CD14-positive monocyte (primary cell): ENCODE measurements at regions not wholly inside any gene's neighbourhood (a gene's known extent, or its start where the extent isn't known, plus 50 kb on each side); places are given as distances from the start of the nearest gene placed in this dataset.

ENCODE experiments used
- DNase-seq, 3 donors: peaks; one replicate each; pipeline ENCODE4 v3.0.0-alpha.2; 2011 to 2022
- H2AFZ ChIP-seq: 2 replicates; pipeline ENCODE4 v1.6.0; 2012; ENCODE audit warnings: mild to moderate bottlenecking, low read depth, low read length, inconsistent platforms; ENCODE audit not compliant: insufficient read depth, poor library complexity, severe bottlenecking
- H3K27ac ChIP-seq, 2 donors: 1 replicate in 1 of 2; 2 replicates in 1 of 2; pipeline ENCODE4 v1.5.1; 2012 to 2013; ENCODE audit warnings: low read length in 2 of 2, control low read depth in 1 of 2, inconsistent platforms in 1 of 2, low read depth in 1 of 2, mild to moderate bottlenecking in 1 of 2
- H3K27me3 ChIP-seq, 2 donors: one replicate each; pipeline versions ENCODE4 v1.6.0 to v1.6.1; 2011 to 2013; ENCODE audit warnings: low read length in 2 of 2; ENCODE audit not compliant: control insufficient read depth in 2 of 2, insufficient read depth in 2 of 2
- H3K36me3 ChIP-seq, 2 donors: replicated peaks in 1 of 2; 1 replicate in 1 of 2; 2 replicates in 1 of 2; pipeline versions ENCODE4 v1.5.1 to v1.6.1; 2012 to 2013; ENCODE audit warnings: low read length in 2 of 2, control low read depth in 1 of 2, inconsistent platforms in 1 of 2, mild to moderate bottlenecking in 1 of 2; ENCODE audit not compliant: insufficient read depth in 2 of 2, control insufficient read depth in 1 of 2
- H3K4me1 ChIP-seq, 2 donors: 1 replicate in 1 of 2; 2 replicates in 1 of 2; pipeline versions ENCODE4 v1.5.1 to v1.6.1; 2012 to 2013; ENCODE audit warnings: low read length in 2 of 2, control low read depth in 1 of 2, inconsistent platforms in 1 of 2, mild to moderate bottlenecking in 1 of 2, moderate library complexity in 1 of 2; ENCODE audit not compliant: insufficient read depth in 2 of 2, control insufficient read depth in 1 of 2
- H3K4me2 ChIP-seq: replicated peaks from 2 replicates; pipeline ENCODE3; 2012; ENCODE audit warnings: low read length, moderate library complexity, mild to moderate bottlenecking; ENCODE audit not compliant: poor library complexity, severe bottlenecking; ENCODE audit errors: extremely low read depth
- H3K4me3 ChIP-seq, 3 experiments: fragments of 200-600 bp in 1 of 3; sonication (generic) in 1 of 3; replicated peaks in 1 of 3; 1 replicate in 2 of 3; 2 replicates in 1 of 3; pipeline ENCODE4 v1.5.1; 2011 to 2013; ENCODE audit warnings: low read length in 3 of 3, mild to moderate bottlenecking in 3 of 3, control low read depth in 2 of 3, low read depth in 2 of 3, inconsistent platforms in 1 of 3, moderate library complexity in 1 of 3
- H3K79me2 ChIP-seq: 2 replicates; pipeline ENCODE4 v1.6.0; 2012; ENCODE audit warnings: mild to moderate bottlenecking, control low read depth, inconsistent platforms, low read length, moderate library complexity; ENCODE audit not compliant: insufficient read depth
- H3K9ac ChIP-seq: 2 replicates; pipeline ENCODE4 v1.6.0; 2017; ENCODE audit warnings: low read length, mild to moderate bottlenecking; ENCODE audit not compliant: insufficient read depth, poor library complexity, severe bottlenecking
- H3K9me3 ChIP-seq, 2 donors: replicated peaks in 1 of 2; 1 replicate in 1 of 2; 2 replicates in 1 of 2; pipeline versions ENCODE4 v1.5.1 to v1.6.1; 2012 to 2013; ENCODE audit warnings: low read length in 2 of 2, control low read depth in 1 of 2; ENCODE audit not compliant: control insufficient read depth in 1 of 2, insufficient read depth in 1 of 2
- H4K20me1 ChIP-seq: 2 replicates; pipeline ENCODE4 v1.6.0; 2012; ENCODE audit warnings: mild to moderate bottlenecking, low read length, control low read depth, moderate library complexity; ENCODE audit not compliant: insufficient read depth
- H3K27ac Mint-ChIP-seq, 7 donors: one replicate each; pipeline ENCODE4 v1.8.0; 2020; ENCODE audit warnings: mild to moderate bottlenecking in 7 of 7, mixed read lengths in 7 of 7, moderate library complexity in 6 of 7, inconsistent platforms in 2 of 7
- H3K27me3 Mint-ChIP-seq, 3 donors: one replicate each; pipeline ENCODE4 v1.8.0; 2021 to 2022; ENCODE audit warnings: low read depth in 3 of 3, mild to moderate bottlenecking in 3 of 3, mixed read lengths in 3 of 3, moderate library complexity in 3 of 3, inconsistent platforms in 1 of 3
- H3K36me3 Mint-ChIP-seq, 2 donors: one replicate each; pipeline ENCODE4 v1.8.0; 2020; ENCODE audit warnings: mixed read lengths in 2 of 2, inconsistent platforms in 1 of 2, mild to moderate bottlenecking in 1 of 2
- H3K4me1 Mint-ChIP-seq: one replicate; pipeline ENCODE4 v1.8.0; 2020; ENCODE audit warnings: mild to moderate bottlenecking, mixed read lengths
- H3K4me3 Mint-ChIP-seq, 2 donors: one replicate each; pipeline ENCODE4 v1.8.0; 2020; ENCODE audit warnings: mild to moderate bottlenecking in 2 of 2, mixed read lengths in 2 of 2, moderate library complexity in 1 of 2
- H3K9me3 Mint-ChIP-seq, 7 donors: one replicate each; pipeline ENCODE4 v1.8.0; 2020 to 2022; ENCODE audit warnings: mixed read lengths in 7 of 7, mild to moderate bottlenecking in 6 of 7, moderate library complexity in 6 of 7, inconsistent platforms in 2 of 7
- CTCF ChIP-seq: fragments of 200-600 bp; IDR thresholded peaks from one replicate; pipeline ENCODE4 v1.8.0; 2022; ENCODE audit warnings: antibody characterized with exemption, mild to moderate bottlenecking
- WGBS: methylation state at CpG from one replicate; pipeline ENCODE4 v1.1.5; 2013; ENCODE audit warnings: missing lambda C conversion rate; ENCODE audit not compliant: insufficient coverage; 5-methylcytosine and 5-hydroxymethylcytosine counted together
- intact Hi-C, 2 donors: fragments of 100-400 bp; cut with micrococcal nuclease; formaldehyde crosslinking; loops; one replicate each; pipeline versions ENCODE4 v1.15.0 to v1.15.1; 2023

DNA sequence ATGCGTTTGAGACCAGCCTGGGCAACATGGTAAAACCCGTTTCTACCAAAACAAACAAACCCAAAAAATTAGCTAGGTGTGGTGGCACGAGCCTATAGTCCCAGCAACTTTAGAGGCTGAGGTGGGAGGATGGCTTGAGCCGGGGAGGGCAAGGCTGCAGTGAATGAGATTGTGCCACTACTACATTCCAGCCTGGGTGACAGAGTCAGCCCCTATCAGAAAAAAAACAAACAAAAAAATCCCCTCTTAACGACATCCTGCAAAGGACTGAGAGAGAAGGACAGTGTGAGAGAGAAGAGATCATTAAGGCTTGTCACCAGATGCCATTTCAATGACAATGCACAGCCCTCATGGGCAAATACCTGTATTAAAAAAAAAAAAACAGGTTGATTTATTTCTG, 266.7 kb upstream of the ATP10A start:
- Mint-ChIP-seq H3K4me3 (no peak overlapping the region), H3K9me3 (peaks cover 0 to 11% (median 5%) of the 10 kb centered on the region in 7 donors), H3K36me3 (no peaks in the 10 kb centered on the region), H3K27me3 (peaks cover 1 to 3% (median 2%) of the 10 kb centered on the region in 3 donors), H3K4me1 (no peaks in the 10 kb centered on the region), H3K27ac (no peak overlapping the region)
- no peaks in the 10 kb centered on the region for H3K27me3 ChIP-seq
- H2AFZ ChIP-seq, result no peak overlapping the region
- WGBS, result no CpG with 5 or more reads among the region's 5 CpGs
- DNase-seq, result no peak
- no peaks in the 10 kb centered on the region for H3K4me1 ChIP-seq
- no peak overlapping the region for H3K4me2 ChIP-seq
- intact Hi-C loops, result no loop called here
- no peaks in the 10 kb centered on the region for H3K36me3 ChIP-seq
- no peak for TF ChIP-seq CTCF
- H3K4me3 ChIP-seq, result no peak overlapping the region
- no peak overlapping the region for H3K9ac ChIP-seq
- no peaks in the 10 kb centered on the region for H3K79me2 ChIP-seq
- H4K20me1 ChIP-seq, result no peaks in the 10 kb centered on the region
- H3K9me3 ChIP-seq, result peaks cover 0 to 12% of the 10 kb centered on the region in 2 donors
- no peak overlapping the region for H3K27ac ChIP-seq

DNA sequence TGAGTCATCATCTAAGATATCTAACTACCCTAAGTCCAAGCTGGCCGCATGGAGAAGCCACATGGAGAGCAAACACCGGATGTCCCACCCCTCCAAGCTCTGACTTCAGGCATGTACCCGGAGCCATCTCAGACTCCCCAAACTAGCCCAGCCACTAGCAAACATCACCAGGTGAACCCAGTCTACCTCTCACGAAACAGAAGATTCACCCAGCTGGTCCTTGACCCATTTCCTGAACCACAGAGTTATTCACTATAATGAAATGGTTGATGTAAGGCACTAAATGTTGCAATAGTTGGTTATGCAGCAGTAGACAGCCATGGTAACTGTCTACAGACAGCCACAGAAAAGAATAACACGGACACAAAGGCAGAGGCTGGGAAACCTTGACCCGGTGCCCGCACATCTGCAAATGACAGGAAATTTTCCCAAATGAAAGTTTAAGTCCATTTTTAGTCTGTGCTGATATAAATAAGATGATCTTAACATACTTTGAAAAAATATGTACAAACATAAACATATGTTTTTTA, 265.5 kb upstream of the ATP10A start:
- Histone ChIP-seq H4K20me1 (no peaks in the 10 kb centered on the region), H3K9ac (no peak overlapping the region), H3K36me3 (no peaks in the 10 kb centered on the region), H3K4me1 (no peaks in the 10 kb centered on the region), H2AFZ (no peak overlapping the region), H3K9me3 (peaks cover 0 to 17% of the 10 kb centered on the region in 2 donors), H3K79me2 (no peaks in the 10 kb centered on the region), H3K4me2 (no peak overlapping the region), H3K27ac (no peak overlapping the region), H3K27me3 (no peaks in the 10 kb centered on the region), H3K4me3 (no peak overlapping the region)
- intact Hi-C loops, result no loop called here
- WGBS, result 94% methylated on average over 4 of the region's 7 CpGs
- H3K36me3 Mint-ChIP-seq, result no peaks in the 10 kb centered on the region
- no peak for TF ChIP-seq CTCF
- no peak for DNase-seq
- no peaks in the 10 kb centered on the region for H3K4me1 Mint-ChIP-seq
- no peak overlapping the region for H3K27ac Mint-ChIP-seq
- no peak overlapping the region for H3K4me3 Mint-ChIP-seq
- H3K9me3 Mint-ChIP-seq, result peaks cover 0 to 19% (median 11%) of the 10 kb centered on the region in 7 donors
- H3K27me3 Mint-ChIP-seq, result peaks cover 1 to 2% (median 2%) of the 10 kb centered on the region in 3 donors
